Gastroesophageal sphincter (tissue), 4 donors: ENCODE measurements at regions not wholly inside any gene's neighbourhood (a gene's known extent, or its start where the extent isn't known, plus 50 kb on each side); places are given as distances from the start of the nearest gene placed in this dataset.

Experiments
- ATAC-seq: fragments of 150-250 bp; one replicate; pipeline ENCODE4 v1.9.1; 2016; ENCODE audit warnings: mild to moderate bottlenecking, moderate library complexity
- H3K27ac ChIP-seq, 4 donors: fragments of 200-600 bp; sonication (generic) in 3 of 4; 1 replicate in 3 of 4; 2 replicates in 1 of 4; pipeline ENCODE4 v1.5.1; 2016 to 2019
- H3K27me3 ChIP-seq: fragments of 200-600 bp; sonication (generic); one replicate; pipeline ENCODE4 v1.5.1; 2019
- H3K36me3 ChIP-seq, 2 donors: fragments of 200-600 bp; sonication (generic); one replicate each; pipeline ENCODE4 v1.5.1; 2019; ENCODE audit warnings: control low read depth in 1 of 2
- H3K4me1 ChIP-seq, 3 donors: fragments of 200-600 bp; sonication (generic); 1 replicate in 2 of 3; 2 replicates in 1 of 3; pipeline ENCODE4 v1.5.1; 2016 to 2019; ENCODE audit warnings: control low read depth in 2 of 3
- H3K4me3 ChIP-seq, 2 donors: fragments of 200-600 bp; sonication (generic); one replicate each; pipeline ENCODE4 v1.5.1; 2019; ENCODE audit warnings: mild to moderate bottlenecking in 1 of 2, moderate library complexity in 1 of 2
- H3K9me3 ChIP-seq, 3 donors: fragments of 200-600 bp; sonication (generic); one replicate each; pipeline ENCODE4 v1.5.1; 2017 to 2019; ENCODE audit warnings: control low read depth in 2 of 3
- CTCF ChIP-seq, 4 experiments: fragments of 200-600 bp in 2 of 4; fragments of 450-650 bp in 2 of 4; sonication (generic) in 1 of 4; IDR thresholded peaks; one replicate each; pipeline ENCODE4 v1.5.1; 2017 to 2019; ENCODE audit warnings: antibody characterized with exemption in 4 of 4, mild to moderate bottlenecking in 2 of 4, moderate library complexity in 2 of 4
- EP300 ChIP-seq: sonication (generic); formaldehyde crosslinking; IDR thresholded peaks from one replicate; pipeline ENCODE4 v1.6.1; 2017; ENCODE audit warnings: antibody characterized with exemption, mild to moderate bottlenecking
- POLR2A ChIP-seq, 2 donors: fragments of 450-650 bp; IDR thresholded peaks; one replicate each; pipeline ENCODE4 v1.6.1; 2017; ENCODE audit warnings: antibody characterized with exemption in 2 of 2, mild to moderate bottlenecking in 2 of 2, moderate library complexity in 1 of 2
- POLR2AphosphoS5 ChIP-seq: sonication (generic); formaldehyde crosslinking; IDR thresholded peaks from one replicate; pipeline ENCODE4 v1.6.1; 2017; ENCODE audit warnings: antibody characterized with exemption
- WGBS, 2 donors: methylation state at CpG; one replicate each; pipeline ENCODE4 v1.1.5; 2018; ENCODE audit warnings: low coverage in 1 of 2; 5-methylcytosine and 5-hydroxymethylcytosine counted together

GRCh38 chr3:5563537-5564277 is 376.2 kb downstream of the EDEM1 start:
- WGBS, 2 donors: 58 to 73% methylated on average over 2 to 7 of the region's 7 CpGs
- H3K9me3 ChIP-seq: peaks cover 0 to 7% (median 0%) of the 10 kb centered on the region in 3 donors
- no peak overlapping the region for H3K4me3 ChIP-seq
- ATAC-seq: no peak
- no peaks in the 10 kb centered on the region for H3K27me3 ChIP-seq
- H3K27ac ChIP-seq: no peak overlapping the region
- H3K36me3 ChIP-seq: no peaks in the 10 kb centered on the region
- H3K4me1 ChIP-seq: no peaks in the 10 kb centered on the region
- no peak for TF ChIP-seq POLR2AphosphoS5
- no peak for TF ChIP-seq EP300
- no peak for TF ChIP-seq CTCF (IDR thresholded peaks at IDR 0.05)
- no peak for TF ChIP-seq POLR2A (IDR thresholded peaks at IDR 0.05)

GRCh38 chr3:5564278-5564666 is 376.8 kb downstream of the EDEM1 start:
- Histone ChIP-seq H3K27me3 (no peaks in the 10 kb centered on the region), H3K27ac (no peak overlapping the region), H3K4me1 (no peaks in the 10 kb centered on the region), H3K9me3 (peaks cover 0 to 7% (median 0%) of the 10 kb centered on the region in 3 donors), H3K4me3 (no peak overlapping the region), H3K36me3 (no peaks in the 10 kb centered on the region)
- WGBS, 2 donors: 85 to 92% methylated on average over 1 to 2 of the region's 2 CpGs
- ATAC-seq: no peak
- no peak for TF ChIP-seq EP300
- TF ChIP-seq POLR2AphosphoS5: no peak
- no peak for TF ChIP-seq CTCF (IDR thresholded peaks at IDR 0.05)

GRCh38 chr3:5565026-5565425 is 377.5 kb downstream of the EDEM1 start:
- 24 to 37% methylated on average over 3 to 4 of the region's 4 CpGs for WGBS, 2 donors
- ATAC-seq: no peak
- no peak for TF ChIP-seq EP300
- TF ChIP-seq POLR2A (IDR thresholded peaks at IDR 0.05): no peak
- no peak for TF ChIP-seq POLR2AphosphoS5
- no peak for TF ChIP-seq CTCF (IDR thresholded peaks at IDR 0.05)
- H3K27me3 ChIP-seq: no peaks in the 10 kb centered on the region
- H3K4me3 ChIP-seq: no peak overlapping the region
- no peak overlapping the region for H3K27ac ChIP-seq
- no peaks in the 10 kb centered on the region for H3K36me3 ChIP-seq
- peaks cover 0 to 7% (median 0%) of the 10 kb centered on the region in 3 donors for H3K9me3 ChIP-seq
- no peaks in the 10 kb centered on the region for H3K4me1 ChIP-seq

- WGBS, 2 donors: 72 to 94% methylated on average over 2 of the region's 2 CpGs
- no peaks in the 10 kb centered on the region for H3K4me1 ChIP-seq
- H3K36me3 ChIP-seq: no peaks in the 10 kb centered on the region
- no peak overlapping the region for H3K27ac ChIP-seq
- no peak overlapping the region for H3K4me3 ChIP-seq
- H3K9me3 ChIP-seq: peaks cover 0 to 7% (median 0%) of the 10 kb centered on the region in 3 donors
- H3K27me3 ChIP-seq: no peaks in the 10 kb centered on the region
- no peak for ATAC-seq
- TF ChIP-seq CTCF (IDR thresholded peaks at IDR 0.05): no peak
- TF ChIP-seq EP300: no peak
- no peak for TF ChIP-seq POLR2AphosphoS5
- no peak for TF ChIP-seq POLR2A (IDR thresholded peaks at IDR 0.05)
These were observed 379.6 kb downstream of the EDEM1 start for GRCh38 chr3:5567113-5567512.

- H3K4me1 ChIP-seq: no peaks in the 10 kb centered on the region
- no peak for ATAC-seq
- H3K27me3 ChIP-seq: no peaks in the 10 kb centered on the region
- peaks cover 0 to 7% (median 0%) of the 10 kb centered on the region in 3 donors for H3K9me3 ChIP-seq
- no peaks in the 10 kb centered on the region for H3K36me3 ChIP-seq
- TF ChIP-seq POLR2AphosphoS5: no peak
- no peak for TF ChIP-seq CTCF (IDR thresholded peaks at IDR 0.05)
- TF ChIP-seq EP300: no peak
- TF ChIP-seq POLR2A (IDR thresholded peaks at IDR 0.05): no peak
- H3K4me3 ChIP-seq: no peak overlapping the region
- WGBS, 2 donors: 11 to 23% methylated on average over 3 to 5 of the region's 5 CpGs
- H3K27ac ChIP-seq: no peak overlapping the region
These were observed 380.9 kb downstream of the EDEM1 start for GRCh38 chr3:5568451-5568850.
